Mesothelial cell of epicardium (in vitro differentiated cells): ENCODE measurements at regions not wholly inside any gene's neighbourhood (a gene's known extent, or its start where the extent isn't known, plus 50 kb on each side); places are given as distances from the start of the nearest gene placed in this dataset.

ENCODE experiments used
- DNase-seq, 2 experiments: peaks; one replicate each; pipeline ENCODE4 v3.0.0; 2021; ENCODE audit warnings: low spot score in 2 of 2; ENCODE audit not compliant: unreplicated experiment in 2 of 2
- H3K27ac Mint-ChIP-seq: 2 replicates; pipeline ENCODE4 v1.8.0; 2021; ENCODE audit warnings: mixed read lengths
- H3K27me3 Mint-ChIP-seq: 2 replicates; pipeline ENCODE4 v1.8.0; 2021; ENCODE audit warnings: low read depth, mixed read lengths
- H3K36me3 Mint-ChIP-seq: 2 replicates; pipeline ENCODE4 v1.8.0; 2021; ENCODE audit warnings: mixed read lengths
- H3K4me1 Mint-ChIP-seq: 2 replicates; pipeline ENCODE4 v1.8.0; 2021; ENCODE audit warnings: mixed read lengths
- H3K4me3 Mint-ChIP-seq: 2 replicates; pipeline ENCODE4 v1.8.0; 2021; ENCODE audit warnings: mild to moderate bottlenecking, moderate library complexity, mixed read lengths
- H3K9me3 Mint-ChIP-seq: 2 replicates; pipeline ENCODE4 v1.8.0; 2021; ENCODE audit warnings: mixed read lengths
- TF ChIP-seq, protein P1 (sequence below): fragments of 200-600 bp; sonication (generic); IDR thresholded peaks from one replicate; pipeline ENCODE4 v1.5.0; 2021; ENCODE audit warnings: antibody characterized with exemption; ENCODE audit not compliant: unreplicated experiment

- TF ChIP-seq, protein P1, sequence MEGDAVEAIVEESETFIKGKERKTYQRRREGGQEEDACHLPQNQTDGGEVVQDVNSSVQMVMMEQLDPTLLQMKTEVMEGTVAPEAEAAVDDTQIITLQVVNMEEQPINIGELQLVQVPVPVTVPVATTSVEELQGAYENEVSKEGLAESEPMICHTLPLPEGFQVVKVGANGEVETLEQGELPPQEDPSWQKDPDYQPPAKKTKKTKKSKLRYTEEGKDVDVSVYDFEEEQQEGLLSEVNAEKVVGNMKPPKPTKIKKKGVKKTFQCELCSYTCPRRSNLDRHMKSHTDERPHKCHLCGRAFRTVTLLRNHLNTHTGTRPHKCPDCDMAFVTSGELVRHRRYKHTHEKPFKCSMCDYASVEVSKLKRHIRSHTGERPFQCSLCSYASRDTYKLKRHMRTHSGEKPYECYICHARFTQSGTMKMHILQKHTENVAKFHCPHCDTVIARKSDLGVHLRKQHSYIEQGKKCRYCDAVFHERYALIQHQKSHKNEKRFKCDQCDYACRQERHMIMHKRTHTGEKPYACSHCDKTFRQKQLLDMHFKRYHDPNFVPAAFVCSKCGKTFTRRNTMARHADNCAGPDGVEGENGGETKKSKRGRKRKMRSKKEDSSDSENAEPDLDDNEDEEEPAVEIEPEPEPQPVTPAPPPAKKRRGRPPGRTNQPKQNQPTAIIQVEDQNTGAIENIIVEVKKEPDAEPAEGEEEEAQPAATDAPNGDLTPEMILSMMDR, result no peak
- DNase-seq, result no peak
- H3K36me3 Mint-ChIP-seq, result peaks cover 6% of the 10 kb centered on the region
- no peak overlapping the region for H3K27ac Mint-ChIP-seq
- peaks cover 31% of the 10 kb centered on the region for H3K9me3 Mint-ChIP-seq
- H3K27me3 Mint-ChIP-seq, result no peaks in the 10 kb centered on the region
- H3K4me3 Mint-ChIP-seq, result no peak overlapping the region
- peaks cover 11% of the 10 kb centered on the region for H3K4me1 Mint-ChIP-seq
These were observed 201.6 kb upstream of the FZD8 start for GRCh38 chr10:35843524-35844181.

DNA sequence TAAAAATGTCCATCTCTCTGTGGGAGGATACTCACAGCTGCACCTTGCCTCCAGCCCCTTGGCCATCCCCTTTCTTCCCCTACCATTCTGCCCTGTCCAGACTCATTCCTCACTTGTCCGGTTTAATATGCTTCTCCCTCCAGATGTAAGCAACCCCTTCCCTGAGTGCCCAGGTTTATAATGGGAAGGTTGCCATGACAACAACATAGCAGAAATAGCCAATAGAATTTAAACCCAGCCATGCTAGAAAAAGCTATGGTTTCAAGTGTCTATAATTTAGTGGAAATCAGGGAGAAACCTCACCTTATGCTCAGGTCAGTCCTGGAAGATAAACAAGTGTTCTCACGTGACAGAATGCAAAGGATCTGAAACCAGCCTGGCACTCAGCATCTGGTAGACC lies 196.0 kb upstream of the FZD8 start:
- Mint-ChIP-seq H3K27me3 (peaks cover 3% of the 10 kb centered on the region), H3K36me3 (peaks cover 6% of the 10 kb centered on the region), H3K4me1 (peaks cover 2% of the 10 kb centered on the region), H3K9me3 (peaks cover 31% of the 10 kb centered on the region), H3K4me3 (no peak overlapping the region), H3K27ac (no peak overlapping the region)
- TF ChIP-seq, protein P1, result no peak
- no peak for DNase-seq

- Mint-ChIP-seq H3K27ac (no peak overlapping the region), H3K27me3 (peaks cover 3% of the 10 kb centered on the region), H3K9me3 (peaks cover 16% of the 10 kb centered on the region), H3K4me1 (peaks cover 2% of the 10 kb centered on the region), H3K36me3 (peaks cover 1% of the 10 kb centered on the region), H3K4me3 (no peak overlapping the region)
- TF ChIP-seq, protein P1, result no peak
- no peak for DNase-seq
These were observed 193.4 kb upstream of the FZD8 start for GRCh38 chr10:35835545-35835944.

GRCh38 chr10:35834877-35835494 lies 192.9 kb upstream of the FZD8 start:
- TF ChIP-seq, protein P1, result no peak
- Mint-ChIP-seq H3K4me1 (peaks cover 2% of the 10 kb centered on the region), H3K36me3 (no peaks in the 10 kb centered on the region), H3K27ac (no peak overlapping the region), H3K4me3 (no peak overlapping the region), H3K27me3 (peaks cover 3% of the 10 kb centered on the region), H3K9me3 (peaks cover 13% of the 10 kb centered on the region)
- DNase-seq, result no peak

- Mint-ChIP-seq H3K36me3 (no peaks in the 10 kb centered on the region), H3K27me3 (peaks cover 20% of the 10 kb centered on the region)
These were observed 185.7 kb upstream of the FZD8 start for GRCh38 chr10:35827783-35828182.

More at GRCh38 chr10:35827783-35828182, 185.7 kb upstream of the FZD8 start:
- no peak for DNase-seq
- TF ChIP-seq, protein P1, result no peak
- no peak overlapping the region for H3K4me3 Mint-ChIP-seq
- no peak overlapping the region for H3K27ac Mint-ChIP-seq
- no peaks in the 10 kb centered on the region for H3K9me3 Mint-ChIP-seq
- peaks cover 2% of the 10 kb centered on the region for H3K4me1 Mint-ChIP-seq
